BJ (cell line): ENCODE measurements at regions not wholly inside any gene's neighbourhood (a gene's known extent, or its start where the extent isn't known, plus 50 kb on each side); places are given as distances from the start of the nearest gene placed in this dataset.

Experiments used
- CTCF ChIA-PET: fragments of 350-600 bp; formaldehyde crosslinking; extraction: SDS; loops from one replicate; lab custom pipeline; 2021; ENCODE audit warnings: antibody characterized with exemption, inconsistent platforms; lab: Yijun Ruan, JAX
- POLR2A ChIA-PET: fragments of 300-600 bp; sonication (Branson Sonifier 250); formaldehyde crosslinking; extraction: SDS; loops from one replicate; lab custom pipeline; 2021; ENCODE audit warnings: antibody characterized with exemption; lab: Charles Lee
- DNase-seq: peaks from one replicate; pipeline ENCODE4 v3.0.0-alpha.2; 2011; ENCODE audit warnings: low read depth
- H3K27me3 ChIP-seq: 2 replicates; pipeline ENCODE4 v1.6.0; 2011; ENCODE audit warnings: low read length; ENCODE audit not compliant: control insufficient read depth, insufficient read depth
- H3K36me3 ChIP-seq: 2 replicates; pipeline ENCODE4 v1.5.1; 2011; ENCODE audit warnings: low read length; ENCODE audit not compliant: control insufficient read depth, insufficient read depth
- H3K4me3 ChIP-seq: 2 replicates; pipeline ENCODE4 v1.5.1; 2011; ENCODE audit warnings: low read depth, mild to moderate bottlenecking, control low read depth, low read length
- CTCF ChIP-seq: IDR thresholded peaks from 2 replicates; pipeline ENCODE4 v1.5.1; 2011; ENCODE audit warnings: low read depth, mild to moderate bottlenecking, control low read depth, inconsistent platforms, low read length, moderate library complexity; ENCODE audit not compliant: insufficient read depth

GRCh38 chr9:20043035-20043434 lies 254.2 kb upstream of the SLC24A2 start:
- H3K36me3 ChIP-seq: no peaks in the 10 kb centered on the region
- no peak for TF ChIP-seq CTCF
- ChIA-PET CTCF (no interaction called here), POLR2A (no interaction called here)
- no peak for DNase-seq
- no peak overlapping the region for H3K4me3 ChIP-seq
- no peaks in the 10 kb centered on the region for H3K27me3 ChIP-seq

DNA sequence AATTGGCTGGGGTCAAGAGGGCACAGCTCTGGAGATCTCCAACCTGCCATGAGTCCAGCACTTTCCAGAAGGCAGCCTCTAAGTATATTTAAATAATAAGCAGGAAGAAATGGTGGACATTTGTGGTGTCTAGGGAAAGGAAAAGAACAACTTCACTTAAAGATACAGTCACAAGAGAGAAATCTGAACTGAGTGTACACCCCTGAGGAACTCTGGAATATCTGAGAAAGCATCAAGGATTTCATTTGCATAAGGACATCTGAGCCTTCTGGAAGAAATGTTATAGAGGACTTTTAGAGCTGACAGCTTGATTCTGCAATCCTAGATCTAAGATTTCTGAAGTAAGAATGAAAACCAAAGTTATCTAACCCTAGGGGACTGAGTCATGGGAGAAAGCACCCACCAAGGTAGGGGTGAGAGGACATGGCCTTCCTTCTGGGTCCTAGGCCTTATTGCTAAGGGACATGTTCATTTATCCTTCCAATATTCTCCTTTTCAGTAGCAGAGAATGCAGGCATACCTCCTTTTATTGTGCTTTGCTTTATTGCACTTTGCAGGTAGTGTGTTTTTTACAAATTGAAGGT lies 253.4 kb upstream of the SLC24A2 start:
- Histone ChIP-seq H3K27me3 (no peaks in the 10 kb centered on the region), H3K36me3 (no peaks in the 10 kb centered on the region), H3K4me3 (no peak overlapping the region)
- no peak for DNase-seq
- ChIA-PET CTCF (interaction anchor here (0.5 kb wide), 1 partner anchor 23 kb away, joined by 3 read pairs; no protein-coding TSS in a partner anchor), POLR2A (no interaction called here)
- TF ChIP-seq CTCF: no peak

- H3K27me3 ChIP-seq: no peaks in the 10 kb centered on the region
- H3K36me3 ChIP-seq: no peaks in the 10 kb centered on the region
- POLR2A ChIA-PET: no interaction called here
- no peak overlapping the region for H3K4me3 ChIP-seq
- CTCF ChIA-PET: no interaction called here
- TF ChIP-seq CTCF: no peak
- DNase-seq: no peak
Observed at GRCh38 chr9:20041697-20042081, 252.9 kb upstream of the SLC24A2 start.

- no peak for DNase-seq
- TF ChIP-seq CTCF: no peak
- no peak overlapping the region for H3K4me3 ChIP-seq
- ChIA-PET CTCF (no interaction called here), POLR2A (no interaction called here)
- H3K36me3 ChIP-seq: no peaks in the 10 kb centered on the region
- no peaks in the 10 kb centered on the region for H3K27me3 ChIP-seq
Observed at GRCh38 chr9:20040991-20041696, 252.3 kb upstream of the SLC24A2 start.

DNA sequence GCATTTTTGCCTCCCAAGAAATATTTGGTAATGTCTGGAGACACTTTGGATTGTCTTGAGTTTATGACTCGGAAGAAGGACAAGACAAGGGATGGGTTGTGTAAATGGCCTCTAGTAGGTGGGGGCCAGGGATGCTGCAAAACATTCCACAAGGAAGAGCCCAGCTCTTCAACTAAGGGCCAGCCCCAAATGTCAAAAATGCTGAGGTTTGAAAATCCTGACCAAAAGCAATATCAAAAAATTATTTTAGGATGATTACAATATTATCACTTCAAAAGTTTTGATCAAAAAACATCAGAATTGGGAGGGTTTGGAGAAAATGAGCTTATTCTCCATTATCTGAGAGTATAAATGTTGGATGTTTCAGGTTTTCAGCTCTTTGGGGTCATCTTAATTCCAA lies 248.9 kb upstream of the SLC24A2 start:
- POLR2A ChIA-PET: no interaction called here
- CTCF ChIA-PET: no interaction called here
- no peaks in the 10 kb centered on the region for H3K27me3 ChIP-seq
- no peak for TF ChIP-seq CTCF
- no peaks in the 10 kb centered on the region for H3K36me3 ChIP-seq
- DNase-seq: no peak
- H3K4me3 ChIP-seq: no peak overlapping the region
